ENCODE measurements at regions not wholly inside any gene's neighbourhood (a gene's known extent, or its start where the extent isn't known, plus 50 kb on each side); places are given as distances from the start of the nearest gene placed in this dataset.

- TF ChIP-seq CTCF (conservative IDR thresholded peaks at IDR 0.05; ENCODE audit: low read depth, low read length), result no peak
- Histone ChIP-seq H3K27me3 (ENCODE audit: insufficient read depth, low read depth) (no peaks in the 10 kb centered on the region), H3K9ac (no peak overlapping the region), H3K27ac (no peak overlapping the region), H3K36me3 (ENCODE audit: insufficient read depth) (no peaks in the 10 kb centered on the region), H3K4me3 (IDR thresholded peaks at IDR 0.05; ENCODE audit: insufficient read depth, low read depth, low read length) (no peak overlapping the region), H3K4me1 (ENCODE audit: low read depth, poor library complexity, severe bottlenecking) (no peaks in the 10 kb centered on the region), H3K4me2 (no peak overlapping the region), H3K79me2 (ENCODE audit: insufficient read depth, low read depth) (no peaks in the 10 kb centered on the region), H2AFZ (ENCODE audit: low read depth) (no peak overlapping the region), H4K20me1 (ENCODE audit: insufficient read depth) (no peaks in the 10 kb centered on the region)
Observed at GRCh38 chr5:159631001-159631400, 285.3 kb upstream of the ADRA1B start.

GRCh38 chr5:159632866-159633265, 283.4 kb upstream of the ADRA1B start:
- no peaks in the 10 kb centered on the region for H3K36me3 ChIP-seq (ENCODE audit: insufficient read depth)
- no peak overlapping the region for H3K27ac ChIP-seq
- H3K4me1 ChIP-seq (ENCODE audit: low read depth, poor library complexity, severe bottlenecking), result no peaks in the 10 kb centered on the region
- H3K9ac ChIP-seq, result no peak overlapping the region
- no peaks in the 10 kb centered on the region for H3K27me3 ChIP-seq (ENCODE audit: insufficient read depth, low read depth)
- no peak overlapping the region for H2AFZ ChIP-seq (ENCODE audit: low read depth)
- H3K4me2 ChIP-seq, result no peak overlapping the region
- H4K20me1 ChIP-seq (ENCODE audit: insufficient read depth), result no peaks in the 10 kb centered on the region
- no peak for TF ChIP-seq CTCF (conservative IDR thresholded peaks at IDR 0.05; ENCODE audit: low read depth, low read length)
- no peak overlapping the region for H3K4me3 ChIP-seq (IDR thresholded peaks at IDR 0.05; ENCODE audit: insufficient read depth, low read depth, low read length)
- no peaks in the 10 kb centered on the region for H3K79me2 ChIP-seq (ENCODE audit: insufficient read depth, low read depth)

GRCh38 chr5:159638481-159638880, 277.8 kb upstream of the ADRA1B start:
- Histone ChIP-seq H3K9ac (no peak overlapping the region), H4K20me1 (ENCODE audit: insufficient read depth) (no peaks in the 10 kb centered on the region), H3K79me2 (ENCODE audit: insufficient read depth, low read depth) (no peaks in the 10 kb centered on the region), H3K4me2 (no peak overlapping the region), H3K36me3 (ENCODE audit: insufficient read depth) (no peaks in the 10 kb centered on the region), H2AFZ (ENCODE audit: low read depth) (no peak overlapping the region), H3K4me1 (ENCODE audit: low read depth, poor library complexity, severe bottlenecking) (peaks cover 7% of the 10 kb centered on the region), H3K27ac (no peak overlapping the region), H3K4me3 (IDR thresholded peaks at IDR 0.05; ENCODE audit: insufficient read depth, low read depth, low read length) (no peak overlapping the region), H3K27me3 (ENCODE audit: insufficient read depth, low read depth) (no peaks in the 10 kb centered on the region)
- no peak for TF ChIP-seq CTCF (conservative IDR thresholded peaks at IDR 0.05; ENCODE audit: low read depth, low read length)

GRCh38 chr5:159638954-159639559, 277.2 kb upstream of the ADRA1B start:
- Histone ChIP-seq H2AFZ (ENCODE audit: low read depth) (no peak overlapping the region), H3K36me3 (ENCODE audit: insufficient read depth) (no peaks in the 10 kb centered on the region), H3K27ac (no peak overlapping the region), H3K4me1 (ENCODE audit: low read depth, poor library complexity, severe bottlenecking) (peaks cover 11% of the 10 kb centered on the region), H3K4me3 (IDR thresholded peaks at IDR 0.05; ENCODE audit: insufficient read depth, low read depth, low read length) (no peak overlapping the region), H3K27me3 (ENCODE audit: insufficient read depth, low read depth) (no peaks in the 10 kb centered on the region), H3K4me2 (no peak overlapping the region), H3K79me2 (ENCODE audit: insufficient read depth, low read depth) (no peaks in the 10 kb centered on the region), H3K9ac (no peak overlapping the region), H4K20me1 (ENCODE audit: insufficient read depth) (no peaks in the 10 kb centered on the region)
- no peak for TF ChIP-seq CTCF (conservative IDR thresholded peaks at IDR 0.05; ENCODE audit: low read depth, low read length)

Measured in KMS-11 (cell line).